ENCODE measurements at regions not wholly inside any gene's neighbourhood (a gene's known extent, or its start where the extent isn't known, plus 50 kb on each side); places are given as distances from the start of the nearest gene placed in this dataset.

GRCh38 chr16:5354645-5355044 is 257.1 kb upstream of the EEF2KMT start:
- TF ChIP-seq POLR2A (IDR thresholded peaks at IDR 0.05) (no peak), POLR2AphosphoS5 (IDR thresholded peaks at IDR 0.05; ENCODE audit: insufficient read depth in 1 of 2, low read depth in 1 of 2) (no peak)

Data from vagina (tissue), 2 donors.